AG09309 (cell line): ENCODE measurements at regions not wholly inside any gene's neighbourhood (a gene's known extent, or its start where the extent isn't known, plus 50 kb on each side); places are given as distances from the start of the nearest gene placed in this dataset.

Experiments
- DNase-seq: peaks from one replicate; pipeline ENCODE4 v3.0.0-alpha.2; 2010; ENCODE audit warnings: low read depth
- H3K4me3 ChIP-seq: 2 replicates; pipeline ENCODE4 v1.5.1; 2011; ENCODE audit warnings: mild to moderate bottlenecking, low read depth, low read length, moderate library complexity; ENCODE audit not compliant: control insufficient read depth
- CTCF ChIP-seq: IDR thresholded peaks from 2 replicates; pipeline ENCODE4 v1.5.1; 2011; ENCODE audit warnings: mild to moderate bottlenecking, low read depth, low read length, inconsistent platforms; ENCODE audit not compliant: insufficient read depth, control insufficient read depth; ENCODE audit errors: missing control alignments

- no peak for DNase-seq
- TF ChIP-seq CTCF, result peak; percentile 32
- H3K4me3 ChIP-seq, result no peak overlapping the region
These were observed 857.4 kb upstream of the GOT2 start for GRCh38 chr16:59591480-59591879.

- no peak overlapping the region for H3K4me3 ChIP-seq
- no peak for DNase-seq
- no peak for TF ChIP-seq CTCF
These were observed 856.7 kb upstream of the GOT2 start for GRCh38 chr16:59590845-59591244.

GRCh38 chr16:59586331-59586730 lies 852.2 kb upstream of the GOT2 start:
- no peak overlapping the region for H3K4me3 ChIP-seq
- no peak for TF ChIP-seq CTCF
- DNase-seq, result no peak

- no peak for DNase-seq
- H3K4me3 ChIP-seq, result no peak overlapping the region
- TF ChIP-seq CTCF, result no peak
These were observed 840.2 kb upstream of the GOT2 start for GRCh38 chr16:59574296-59574695.

- no peak for TF ChIP-seq CTCF
- peak; percentile 59 for DNase-seq
- H3K4me3 ChIP-seq, result no peak overlapping the region
These were observed 839.6 kb upstream of the GOT2 start for GRCh38 chr16:59573528-59574271.

GRCh38 chr16:59567496-59567895 lies 833.4 kb upstream of the GOT2 start:
- TF ChIP-seq CTCF, result no peak
- DNase-seq, result no peak
- H3K4me3 ChIP-seq, result no peak overlapping the region
